GM12872 (cell line): ENCODE measurements at regions not wholly inside any gene's neighbourhood (a gene's known extent, or its start where the extent isn't known, plus 50 kb on each side); places are given as distances from the start of the nearest gene placed in this dataset.

Source experiments
- TF ChIP-seq, protein P1 (sequence below): IDR thresholded peaks from 3 replicates; pipeline ENCODE4 v1.5.1; 2011; ENCODE audit warnings: low read depth, mild to moderate bottlenecking, low read length, moderate library complexity; ENCODE audit not compliant: insufficient read depth

- TF ChIP-seq, protein P1, sequence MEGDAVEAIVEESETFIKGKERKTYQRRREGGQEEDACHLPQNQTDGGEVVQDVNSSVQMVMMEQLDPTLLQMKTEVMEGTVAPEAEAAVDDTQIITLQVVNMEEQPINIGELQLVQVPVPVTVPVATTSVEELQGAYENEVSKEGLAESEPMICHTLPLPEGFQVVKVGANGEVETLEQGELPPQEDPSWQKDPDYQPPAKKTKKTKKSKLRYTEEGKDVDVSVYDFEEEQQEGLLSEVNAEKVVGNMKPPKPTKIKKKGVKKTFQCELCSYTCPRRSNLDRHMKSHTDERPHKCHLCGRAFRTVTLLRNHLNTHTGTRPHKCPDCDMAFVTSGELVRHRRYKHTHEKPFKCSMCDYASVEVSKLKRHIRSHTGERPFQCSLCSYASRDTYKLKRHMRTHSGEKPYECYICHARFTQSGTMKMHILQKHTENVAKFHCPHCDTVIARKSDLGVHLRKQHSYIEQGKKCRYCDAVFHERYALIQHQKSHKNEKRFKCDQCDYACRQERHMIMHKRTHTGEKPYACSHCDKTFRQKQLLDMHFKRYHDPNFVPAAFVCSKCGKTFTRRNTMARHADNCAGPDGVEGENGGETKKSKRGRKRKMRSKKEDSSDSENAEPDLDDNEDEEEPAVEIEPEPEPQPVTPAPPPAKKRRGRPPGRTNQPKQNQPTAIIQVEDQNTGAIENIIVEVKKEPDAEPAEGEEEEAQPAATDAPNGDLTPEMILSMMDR = no peak
Measured at GRCh38 chr18:70558371-70558770, 269.5 kb downstream of the SOCS6 start.

- TF ChIP-seq, protein P1 = no peak
Measured at GRCh38 chr18:70554854-70555445, 266.1 kb downstream of the SOCS6 start.

DNA sequence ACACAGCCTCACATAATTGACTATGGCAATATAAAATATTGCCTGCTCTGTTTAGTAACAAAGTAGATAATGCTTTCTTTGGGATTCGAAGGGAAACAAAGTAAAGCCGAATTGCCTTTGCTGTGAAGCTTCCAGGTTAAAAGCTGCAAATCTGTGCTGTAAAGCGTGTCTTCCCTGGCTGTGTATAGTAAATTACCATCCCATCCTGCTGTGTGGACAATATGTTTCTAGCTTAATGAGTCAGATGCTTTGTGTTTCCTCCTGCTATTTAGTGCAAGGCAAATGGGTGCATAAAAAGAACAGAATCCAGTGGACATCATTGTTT is 265.1 kb downstream of the SOCS6 start:
- TF ChIP-seq, protein P1 = no peak

DNA sequence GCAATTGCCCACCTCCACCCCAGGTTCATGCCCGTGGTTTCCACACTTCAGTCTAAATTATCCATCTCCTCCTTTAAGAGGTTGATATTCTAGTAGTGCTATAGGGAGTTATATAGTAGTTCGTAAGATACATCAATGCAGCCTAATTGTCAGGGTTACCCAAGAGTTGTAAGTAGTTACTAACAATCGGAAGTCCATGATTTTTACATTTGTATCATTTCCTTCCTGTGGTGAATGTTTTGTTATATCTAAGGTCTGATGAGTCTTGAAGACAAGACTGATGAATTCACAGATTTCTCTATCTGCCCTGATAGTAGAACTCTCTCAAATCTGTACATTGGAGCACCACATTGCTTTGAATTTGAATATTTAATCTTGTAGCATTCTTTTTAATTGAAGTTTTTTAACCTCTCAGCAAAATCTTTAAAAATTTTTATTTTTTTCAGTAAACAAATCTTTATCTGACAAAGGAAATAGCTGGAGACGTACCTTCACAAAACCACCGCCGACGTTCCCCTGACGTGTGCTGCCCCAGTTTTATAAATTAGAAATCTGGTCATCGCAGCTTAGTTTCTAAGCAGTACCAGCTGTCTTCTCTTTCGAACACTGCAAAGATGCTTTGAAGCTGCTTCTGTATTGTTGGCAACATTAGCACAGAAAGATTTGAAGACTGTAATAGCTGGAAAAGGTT is 264.5 kb downstream of the SOCS6 start:
- TF ChIP-seq, protein P1 = no peak

- TF ChIP-seq, protein P1 = no peak
Measured at GRCh38 chr18:70536370-70537062, 247.7 kb downstream of the SOCS6 start.

- TF ChIP-seq, protein P1 = no peak
Measured at GRCh38 chr18:70535041-70535440, 246.2 kb downstream of the SOCS6 start.

GRCh38 chr18:70523792-70524182 is 234.9 kb downstream of the SOCS6 start:
- TF ChIP-seq, protein P1 = no peak
